ENCODE measurements at regions not wholly inside any gene's neighbourhood (a gene's known extent, or its start where the extent isn't known, plus 50 kb on each side); places are given as distances from the start of the nearest gene placed in this dataset.

- Histone ChIP-seq H3K27me3 (replicated peaks in 1 of 2; ENCODE audit: control insufficient read depth in 2 of 2, insufficient read depth in 2 of 2, low read length in 1 of 2) (no peaks in the 10 kb centered on the region), H3K4me3 (no peak overlapping the region), H3K4me2 (ENCODE audit: control insufficient read depth, insufficient read depth) (no peak overlapping the region), H2AFZ (ENCODE audit: control insufficient read depth, low read depth, low read length) (no peak overlapping the region), H3K27ac (ENCODE audit: control insufficient read depth, insufficient read depth) (no peak overlapping the region), H3K9me3 (replicated peaks; ENCODE audit: control insufficient read depth, insufficient read depth, low read length) (no peaks in the 10 kb centered on the region), H3K79me2 (ENCODE audit: control insufficient read depth, insufficient read depth, low read length) (no peaks in the 10 kb centered on the region), H3K9ac (ENCODE audit: control insufficient read depth, insufficient read depth, low read length) (no peak overlapping the region), H4K20me1 (ENCODE audit: control insufficient read depth, insufficient read depth) (no peaks in the 10 kb centered on the region), H3K36me3 (ENCODE audit: control insufficient read depth in 2 of 2, insufficient read depth in 2 of 2, low read length in 1 of 2) (no peaks in the 10 kb centered on the region), H3K4me1 (ENCODE audit: control insufficient read depth, insufficient read depth, low read length) (no peaks in the 10 kb centered on the region)
- ATAC-seq, result no peak
- RAD21 ChIA-PET (ENCODE audit: unreplicated experiment), result no interaction called here
- CTCF ChIA-PET, result no interaction called here
- SMC1A ChIA-PET (ENCODE audit: uncharacterized antibody, unreplicated experiment), result no interaction called here
- no peak for DNase-seq (ENCODE audit: low read depth, low spot score)
- WGBS (ENCODE audit: insufficient coverage, insufficient replicate concordance, low lambda C conversion rate, missing lambda C conversion rate), result 0% methylated on average over 4 of the region's 4 CpGs
- POLR2A ChIA-PET, result no interaction called here
- BruUV-seq (replicated peaks), result no TSS peak
- intact Hi-C loops (cut with micrococcal nuclease; ENCODE audit: unreplicated experiment), result no loop called here
- in situ Hi-C loops (cut with MboI), result no loop called here
- FAIRE-seq, result no peak
- TF ChIP-seq STAT1 (conservative IDR thresholded peaks at IDR 0.05) (no peak), MEF2A (IDR thresholded peaks at IDR 0.05; ENCODE audit: insufficient read depth, low read depth, low read length) (no peak), NFIC (IDR thresholded peaks at IDR 0.05; ENCODE audit: low read depth, low read length) (no peak), ZBTB11 (CRISPR knock-in tag; IDR thresholded peaks at IDR 0.05) (no peak), BCL11A (IDR thresholded peaks at IDR 0.05; ENCODE audit: low read depth, low read length) (no peak), SPI1 (IDR thresholded peaks at IDR 0.05; ENCODE audit: borderline replicate concordance, insufficient read depth, low read depth, low read length) (no peak), MYB (IDR thresholded peaks at IDR 0.05; ENCODE audit: borderline replicate concordance, low read depth, low read length) (no peak), NR2F1 (conservative IDR thresholded peaks at IDR 0.05) (no peak), ATF3 (IDR thresholded peaks at IDR 0.05; ENCODE audit: borderline replicate concordance, extremely low read depth, low read depth, low read length) (no peak), ATF7 (IDR thresholded peaks at IDR 0.05; ENCODE audit: low read depth) (no peak), SMAD1 (IDR thresholded peaks at IDR 0.05; ENCODE audit: low read depth, partially characterized antibody) (no peak), YBX1 (IDR thresholded peaks at IDR 0.05) (no peak), E2F4 (IDR thresholded peaks at IDR 0.05; ENCODE audit: low read depth, low read length) (no peak), SREBF1 (IDR thresholded peaks at IDR 0.05; ENCODE audit: low read length) (no peak), RAD51 (IDR thresholded peaks at IDR 0.05) (no peak), LARP7 (IDR thresholded peaks at IDR 0.05) (no peak), ETV6 (conservative IDR thresholded peaks at IDR 0.05 in 1 of 2, IDR thresholded peaks at IDR 0.05 in 1 of 2; ENCODE audit: borderline replicate concordance in 1 of 2, low read depth in 1 of 2) (no peak), RELB (IDR thresholded peaks at IDR 0.05; ENCODE audit: low read depth) (no peak)
These were observed 232.0 kb upstream of the PCDH15 start for GRCh38 chr10:55033061-55033460.
